ENCODE measurements at regions not wholly inside any gene's neighbourhood (a gene's known extent, or its start where the extent isn't known, plus 50 kb on each side); places are given as distances from the start of the nearest gene placed in this dataset.

- intact Hi-C loops (cut with micrococcal nuclease; ENCODE audit: unreplicated experiment) (no loop called here), in situ Hi-C loops (cut with MboI) (no loop called here)
- DNase-seq (ENCODE audit: low read depth, low spot score) (no peak), FAIRE-seq (no peak), ATAC-seq (no peak)
- 54% methylated on average over 5 of the region's 5 CpGs for WGBS (ENCODE audit: insufficient coverage, insufficient replicate concordance, low lambda C conversion rate, missing lambda C conversion rate)
- H3K4me3 ChIP-seq = no peak overlapping the region
- H3K9ac ChIP-seq (ENCODE audit: control insufficient read depth, insufficient read depth, low read length) = no peak overlapping the region
- no peaks in the 10 kb centered on the region for H3K9me3 ChIP-seq (replicated peaks; ENCODE audit: control insufficient read depth, insufficient read depth, low read length)
- H3K36me3 ChIP-seq (ENCODE audit: control insufficient read depth in 2 of 2, insufficient read depth in 2 of 2, low read length in 1 of 2) = no peaks in the 10 kb centered on the region
- no peak overlapping the region for H3K27ac ChIP-seq (ENCODE audit: control insufficient read depth, insufficient read depth)
- H3K4me2 ChIP-seq (ENCODE audit: control insufficient read depth, insufficient read depth) = no peak overlapping the region
- CTCF ChIA-PET = no interaction called here
- H3K4me1 ChIP-seq (ENCODE audit: control insufficient read depth, insufficient read depth, low read length) = no peaks in the 10 kb centered on the region
- H3K27me3 ChIP-seq (replicated peaks in 1 of 2; ENCODE audit: control insufficient read depth in 2 of 2, insufficient read depth in 2 of 2, low read length in 1 of 2) = no peaks in the 10 kb centered on the region; a peak in 2 of 4 replicates
- RAD21 ChIA-PET (ENCODE audit: unreplicated experiment) = no interaction called here
- no peaks in the 10 kb centered on the region for H4K20me1 ChIP-seq (ENCODE audit: control insufficient read depth, insufficient read depth)
- no peak overlapping the region for H2AFZ ChIP-seq (ENCODE audit: control insufficient read depth, low read depth, low read length)
- SMC1A ChIA-PET (ENCODE audit: uncharacterized antibody, unreplicated experiment) = interaction anchor here (1.5 kb wide), 1 partner anchor 28 kb away, joined by 3 read pairs; no protein-coding TSS in a partner anchor
- BruUV-seq (replicated peaks) = no TSS peak
- POLR2A ChIA-PET = no interaction called here
- TF ChIP-seq ZZZ3 (IDR thresholded peaks at IDR 0.05; ENCODE audit: control insufficient read depth, insufficient read length, low read depth) = no peak
- no peak for TF ChIP-seq ZNF622 (IDR thresholded peaks at IDR 0.05)
- no peak for TF ChIP-seq TARDBP (IDR thresholded peaks at IDR 0.05; ENCODE audit: borderline replicate concordance)
- TF ChIP-seq FOS (IDR thresholded peaks at IDR 0.05; ENCODE audit: borderline replicate concordance, extremely low read depth, insufficient read length) = no peak
- no peak for TF ChIP-seq HDAC2 (IDR thresholded peaks at IDR 0.05)
- H3K79me2 ChIP-seq (ENCODE audit: control insufficient read depth, insufficient read depth, low read length) = no peaks in the 10 kb centered on the region
Measured at GRCh38 chr11:70026726-70027125, 51.4 kb upstream of the ANO1 start.

GRCh38 chr11:70027451-70027850 lies 50.7 kb upstream of the ANO1 start:
- in situ Hi-C loops (cut with MboI) = no loop called here
- FAIRE-seq = no peak

More at GRCh38 chr11:70027451-70027850, 50.7 kb upstream of the ANO1 start:
- H3K9me3 ChIP-seq (replicated peaks; ENCODE audit: control insufficient read depth, insufficient read depth, low read length) = no peaks in the 10 kb centered on the region
- DNase-seq (ENCODE audit: low read depth, low spot score) (no peak), ATAC-seq (no peak)
- H3K4me3 ChIP-seq = no peak overlapping the region
- no peak overlapping the region for H3K9ac ChIP-seq (ENCODE audit: control insufficient read depth, insufficient read depth, low read length)
- CTCF ChIA-PET = no interaction called here
- POLR2A ChIA-PET = no interaction called here
- intact Hi-C loops (cut with micrococcal nuclease; ENCODE audit: unreplicated experiment) = no loop called here
- H3K79me2 ChIP-seq (ENCODE audit: control insufficient read depth, insufficient read depth, low read length) = no peaks in the 10 kb centered on the region
- H3K4me2 ChIP-seq (ENCODE audit: control insufficient read depth, insufficient read depth) = no peak overlapping the region
- TF ChIP-seq KDM1A (IDR thresholded peaks at IDR 0.05; ENCODE audit: borderline replicate concordance) (no peak), MLLT1 (IDR thresholded peaks at IDR 0.05) (no peak), ZNF622 (IDR thresholded peaks at IDR 0.05) (no peak), RAD21 (IDR thresholded peaks at IDR 0.05; ENCODE audit: insufficient read depth, low read depth, low read length) (no peak), KAT2A (conservative IDR thresholded peaks at IDR 0.05; ENCODE audit: control insufficient read depth, low read depth, low read length) (no peak)
- no peaks in the 10 kb centered on the region; a peak in 2 of 4 replicates for H3K27me3 ChIP-seq (replicated peaks in 1 of 2; ENCODE audit: control insufficient read depth in 2 of 2, insufficient read depth in 2 of 2, low read length in 1 of 2)
- H3K27ac ChIP-seq (ENCODE audit: control insufficient read depth, insufficient read depth) = no peak overlapping the region
- RAD21 ChIA-PET (ENCODE audit: unreplicated experiment) = no interaction called here
- H3K36me3 ChIP-seq (ENCODE audit: control insufficient read depth in 2 of 2, insufficient read depth in 2 of 2, low read length in 1 of 2) = no peaks in the 10 kb centered on the region
- no peaks in the 10 kb centered on the region for H3K4me1 ChIP-seq (ENCODE audit: control insufficient read depth, insufficient read depth, low read length)
- no TSS peak for BruUV-seq (replicated peaks)
- WGBS (ENCODE audit: insufficient coverage, insufficient replicate concordance, low lambda C conversion rate, missing lambda C conversion rate) = 29% methylated on average over 8 of the region's 8 CpGs
- no peaks in the 10 kb centered on the region for H4K20me1 ChIP-seq (ENCODE audit: control insufficient read depth, insufficient read depth)
- no peak overlapping the region for H2AFZ ChIP-seq (ENCODE audit: control insufficient read depth, low read depth, low read length)
- SMC1A ChIA-PET (ENCODE audit: uncharacterized antibody, unreplicated experiment) = interaction anchor here (1.0 to 1.5 kb wide), 2 partner anchors 18 to 27 kb away, joined by 3 read pairs; no protein-coding TSS in a partner anchor

Measured in GM12878 (cell line).